Fibroblast of the aortic adventitia (primary cell): ENCODE measurements at regions not wholly inside any gene's neighbourhood (a gene's known extent, or its start where the extent isn't known, plus 50 kb on each side); places are given as distances from the start of the nearest gene placed in this dataset.
"Not testable (repeated sequence)": the region's sequence is repeated elsewhere in the genome, so short reads cannot be mapped to it uniquely, and the experiment has no call there.

Experiments used
- DNase-seq: peaks from one replicate; pipeline ENCODE4 v3.0.0-alpha.2; 2010; ENCODE audit warnings: low read depth
- H3K4me3 ChIP-seq: 2 replicates; pipeline ENCODE4 v1.5.1; 2011; ENCODE audit warnings: low read depth, mild to moderate bottlenecking, control low read depth, low read length, moderate library complexity
- CTCF ChIP-seq: IDR thresholded peaks from 2 replicates; pipeline ENCODE4 v1.5.1; 2011; ENCODE audit warnings: mild to moderate bottlenecking, low read length, control low read depth, inconsistent platforms; ENCODE audit not compliant: insufficient read depth

GRCh38 chr5:179461576-179461975 is 88.8 kb upstream of the RUFY1 start:
- no peak for DNase-seq
- no peak for TF ChIP-seq CTCF
- no peak overlapping the region for H3K4me3 ChIP-seq

DNA sequence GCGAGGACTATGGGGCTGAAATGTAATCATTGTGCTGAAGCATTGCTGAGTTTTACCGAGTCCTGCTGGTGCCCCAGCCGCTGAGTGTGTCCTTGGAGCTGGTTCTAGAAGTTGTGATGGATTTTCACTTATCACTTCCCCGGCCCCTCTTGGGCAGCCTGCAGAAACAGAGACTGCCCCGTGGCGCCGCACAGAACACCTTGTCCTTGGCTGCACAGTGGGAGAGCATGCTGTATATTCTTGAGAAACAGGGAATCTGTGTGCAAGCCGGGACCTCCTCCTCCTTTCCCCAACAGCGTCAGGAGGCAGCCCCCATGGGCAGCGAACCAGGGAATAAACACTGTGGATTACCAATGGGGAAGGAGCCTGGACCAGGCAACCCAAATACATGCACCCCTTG is 90.6 kb upstream of the RUFY1 start:
- no peak overlapping the region for H3K4me3 ChIP-seq
- no peak for TF ChIP-seq CTCF
- DNase-seq: no peak

GRCh38 chr5:179457612-179458011 is 92.7 kb upstream of the RUFY1 start:
- no peak overlapping the region for H3K4me3 ChIP-seq
- no peak for DNase-seq
- TF ChIP-seq CTCF: no peak

DNA sequence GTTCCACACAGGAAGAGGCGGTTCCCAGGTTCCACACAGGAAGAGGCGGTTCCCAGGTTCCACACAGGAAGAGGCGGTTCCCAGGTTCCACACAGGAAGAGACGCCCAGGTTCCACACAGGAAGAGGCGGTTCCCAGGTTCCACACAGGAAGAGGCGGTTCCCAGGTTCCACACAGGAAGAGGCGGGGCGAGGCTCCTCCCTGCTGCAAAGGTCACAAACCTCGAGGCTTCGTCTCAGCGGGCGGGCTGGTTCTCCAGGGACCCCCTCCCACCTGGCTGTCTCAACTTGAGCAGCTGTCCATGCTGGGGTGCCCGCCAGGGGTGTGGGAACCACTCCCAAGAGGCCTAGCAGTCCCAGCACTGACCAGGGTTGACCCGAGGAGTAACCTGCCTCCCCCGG is 94.3 kb upstream of the RUFY1 start:
- H3K4me3 ChIP-seq, DNase-seq: not testable (repeated sequence)

- no peak for DNase-seq
- no peak overlapping the region for H3K4me3 ChIP-seq
- no peak for TF ChIP-seq CTCF
Observed at GRCh38 chr5:179455320-179455719, 95.0 kb upstream of the RUFY1 start.

DNA sequence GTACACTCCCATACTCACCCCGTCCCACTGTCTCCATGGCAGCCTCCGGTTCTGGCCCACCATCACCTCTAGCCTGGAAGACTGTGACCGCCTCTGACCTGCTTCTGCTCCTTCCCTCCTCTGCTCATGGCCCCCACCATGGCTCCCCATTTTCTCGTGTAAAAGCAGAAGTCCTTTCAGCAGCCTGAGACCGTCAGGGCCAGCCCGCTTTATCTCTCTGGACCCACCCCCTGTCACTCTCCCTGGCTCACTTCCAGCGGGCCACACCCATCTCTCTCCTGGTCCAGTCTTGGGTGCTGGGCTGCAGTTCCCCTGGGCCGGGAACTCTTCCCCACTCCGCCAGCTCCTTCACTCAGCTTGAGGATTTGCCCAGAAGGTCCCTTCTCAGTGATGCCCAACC is 96.0 kb upstream of the RUFY1 start:
- DNase-seq: no peak
- TF ChIP-seq CTCF: no peak
- no peak overlapping the region for H3K4me3 ChIP-seq

DNA sequence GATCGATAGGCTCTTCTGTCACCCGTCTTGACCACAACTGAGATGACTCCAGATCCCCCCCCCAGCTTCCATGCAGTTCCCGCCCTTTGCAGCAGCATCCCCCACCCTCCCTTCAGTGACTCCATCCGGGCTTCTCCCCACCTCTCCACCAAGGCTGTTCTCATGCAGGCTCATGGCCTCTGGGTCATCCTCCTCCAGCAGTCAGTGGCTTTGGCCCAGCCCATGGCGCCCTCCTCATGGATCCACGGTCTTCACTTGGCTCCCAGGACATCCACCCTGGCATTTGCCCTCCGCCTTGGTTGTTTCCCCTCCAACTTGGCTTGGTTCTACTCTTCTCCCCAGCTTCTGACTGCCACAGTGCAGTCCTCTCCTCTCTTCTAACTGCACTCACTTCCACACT is 96.7 kb upstream of the RUFY1 start:
- no peak for DNase-seq
- no peak for TF ChIP-seq CTCF
- no peak overlapping the region for H3K4me3 ChIP-seq
